ENCODE measurements at regions not wholly inside any gene's neighbourhood (a gene's known extent, or its start where the extent isn't known, plus 50 kb on each side); places are given as distances from the start of the nearest gene placed in this dataset.

DNA sequence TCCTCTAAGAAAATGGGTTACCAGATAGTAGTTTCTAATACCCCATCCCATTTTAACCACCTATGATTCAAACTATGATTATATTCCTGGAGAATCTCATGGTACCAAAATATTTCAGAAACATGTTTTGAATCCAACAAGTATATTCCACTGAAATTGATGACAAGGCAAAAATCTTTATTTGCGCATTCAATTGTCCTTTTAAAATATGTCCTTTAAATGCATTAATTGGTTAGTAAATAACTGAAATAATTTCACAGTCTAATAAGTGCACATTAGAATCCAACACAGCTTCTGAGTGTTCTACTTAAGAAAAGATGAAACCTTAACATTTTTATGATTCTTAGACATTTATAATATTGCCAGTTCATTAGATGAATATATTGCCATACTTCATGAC is 356.6 kb downstream of the SETD4 start:
- TF ChIP-seq, protein P1, sequence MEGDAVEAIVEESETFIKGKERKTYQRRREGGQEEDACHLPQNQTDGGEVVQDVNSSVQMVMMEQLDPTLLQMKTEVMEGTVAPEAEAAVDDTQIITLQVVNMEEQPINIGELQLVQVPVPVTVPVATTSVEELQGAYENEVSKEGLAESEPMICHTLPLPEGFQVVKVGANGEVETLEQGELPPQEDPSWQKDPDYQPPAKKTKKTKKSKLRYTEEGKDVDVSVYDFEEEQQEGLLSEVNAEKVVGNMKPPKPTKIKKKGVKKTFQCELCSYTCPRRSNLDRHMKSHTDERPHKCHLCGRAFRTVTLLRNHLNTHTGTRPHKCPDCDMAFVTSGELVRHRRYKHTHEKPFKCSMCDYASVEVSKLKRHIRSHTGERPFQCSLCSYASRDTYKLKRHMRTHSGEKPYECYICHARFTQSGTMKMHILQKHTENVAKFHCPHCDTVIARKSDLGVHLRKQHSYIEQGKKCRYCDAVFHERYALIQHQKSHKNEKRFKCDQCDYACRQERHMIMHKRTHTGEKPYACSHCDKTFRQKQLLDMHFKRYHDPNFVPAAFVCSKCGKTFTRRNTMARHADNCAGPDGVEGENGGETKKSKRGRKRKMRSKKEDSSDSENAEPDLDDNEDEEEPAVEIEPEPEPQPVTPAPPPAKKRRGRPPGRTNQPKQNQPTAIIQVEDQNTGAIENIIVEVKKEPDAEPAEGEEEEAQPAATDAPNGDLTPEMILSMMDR (IDR thresholded peaks at IDR 0.05): no peak
- TF ChIP-seq POLR2A (IDR thresholded peaks at IDR 0.05; ENCODE audit: low read length): no peak
- TF ChIP-seq ESRRA (IDR thresholded peaks at IDR 0.05; ENCODE audit: borderline replicate concordance, low read length): no peak

Measured in A549 (cell line).